HG03060 (cell line): ENCODE measurements at regions not wholly inside any gene's neighbourhood (a gene's known extent, or its start where the extent isn't known, plus 50 kb on each side); places are given as distances from the start of the nearest gene placed in this dataset.

Experiments
- ATAC-seq: cut with Tn5 transposase; IDR thresholded peaks from one replicate; pipeline ENCODE4 v1.9.1; 2021; ENCODE audit warnings: low read depth, moderate number of reproducible peaks; ENCODE audit not compliant: unreplicated experiment

DNA sequence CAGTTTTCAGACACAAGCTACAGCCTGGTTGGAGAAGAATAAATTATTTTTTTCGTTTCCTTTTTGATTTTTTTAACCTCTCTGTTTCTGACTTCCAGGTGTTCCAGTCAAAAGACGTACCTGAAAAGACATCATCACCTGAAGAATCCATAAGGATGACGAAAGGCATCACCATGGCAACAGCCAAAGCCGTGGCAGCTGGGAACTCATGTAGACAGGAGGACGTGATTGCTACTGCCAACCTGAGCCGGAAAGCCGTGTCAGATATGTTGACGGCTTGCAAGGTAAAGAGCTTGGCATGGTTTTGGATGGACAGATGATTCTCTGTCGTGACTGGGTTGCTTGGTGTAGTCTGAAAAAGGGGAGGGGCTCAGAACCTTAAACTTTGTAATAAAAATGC lies 237.0 kb upstream of the TPM1 start:
- ATAC-seq = no peak

DNA sequence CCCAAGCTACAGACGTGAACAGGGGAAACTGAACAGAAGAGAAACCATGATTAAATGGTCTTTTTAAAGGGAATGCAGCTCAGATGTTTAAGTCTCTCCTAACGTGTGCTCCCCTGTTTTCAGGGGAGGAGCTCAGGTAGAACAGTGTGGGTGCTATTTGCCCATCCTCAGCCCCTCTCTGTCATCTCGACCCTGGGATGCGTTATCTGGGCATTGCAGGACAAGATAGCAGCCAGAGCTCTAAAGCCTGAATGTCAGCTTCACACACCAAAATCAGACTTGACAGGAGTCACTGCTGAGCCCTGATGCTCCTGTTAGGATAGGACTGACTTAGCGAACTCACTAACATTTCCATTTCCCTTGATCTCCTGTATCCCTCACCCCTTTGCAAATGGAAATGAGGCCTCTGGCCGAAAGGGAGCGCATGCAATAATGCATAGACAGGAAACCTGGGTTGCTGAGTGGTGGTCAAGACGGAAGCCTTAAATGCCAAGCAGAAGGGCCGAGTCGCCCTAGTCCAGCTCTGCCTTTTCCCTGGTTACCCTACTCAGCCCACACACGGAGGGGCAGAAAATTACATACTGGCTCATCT lies 234.9 kb upstream of the TPM1 start:
- no peak for ATAC-seq

DNA sequence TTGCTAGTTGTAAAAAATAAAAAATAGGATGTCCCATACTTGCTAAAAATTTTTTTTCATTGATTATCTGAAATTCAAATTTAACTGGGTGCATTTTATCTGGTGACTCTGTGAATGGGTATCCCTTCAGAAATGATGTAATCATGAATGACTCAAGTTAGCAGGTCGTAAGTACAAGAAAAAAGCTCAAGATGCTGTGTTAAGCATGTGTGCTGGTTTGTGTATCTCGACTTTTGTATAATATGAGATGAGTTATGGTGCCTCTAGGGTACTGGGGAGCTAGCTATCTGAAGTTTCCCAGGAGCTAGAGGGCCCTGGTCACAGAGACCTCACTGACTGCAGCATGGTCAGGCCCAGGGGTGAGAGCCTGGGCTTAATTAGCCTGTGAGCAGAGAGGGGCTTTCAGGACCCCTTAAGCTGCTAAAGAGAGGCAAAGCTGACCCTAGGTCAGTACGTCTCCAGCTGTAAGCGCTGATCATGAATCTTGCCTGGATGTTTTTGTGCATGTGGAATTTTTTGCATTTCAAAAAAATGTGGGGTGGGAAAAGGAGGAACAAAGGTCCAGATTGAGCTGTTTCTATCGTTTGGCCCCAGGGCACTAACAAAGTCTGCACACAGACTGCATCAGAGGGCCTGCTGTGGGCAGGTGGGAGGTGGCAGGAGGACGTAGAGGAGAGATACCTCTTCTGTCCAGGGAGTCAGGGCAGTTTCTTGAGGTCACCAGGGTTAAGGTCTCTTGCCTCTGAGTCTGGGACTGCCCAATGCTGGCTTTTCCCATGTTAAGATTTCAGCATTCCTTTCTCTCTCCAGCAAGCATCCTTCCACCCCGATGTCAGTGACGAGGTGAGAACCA lies 233.2 kb upstream of the TPM1 start:
- no peak for ATAC-seq

DNA sequence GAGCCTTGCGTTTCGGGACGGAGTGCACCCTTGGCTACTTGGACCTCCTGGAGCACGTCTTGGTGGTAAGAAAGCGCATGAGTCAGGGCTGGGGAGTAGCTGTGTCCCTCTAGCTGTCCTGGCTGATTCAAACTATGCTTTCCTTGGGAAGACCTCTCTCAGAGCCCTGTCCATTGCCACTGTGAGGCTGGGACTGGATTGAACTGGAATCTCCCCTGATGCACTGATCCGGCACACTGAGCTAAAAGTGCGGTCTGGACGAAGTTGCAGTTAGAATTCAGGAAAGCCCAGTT lies 232.6 kb upstream of the TPM1 start:
- no peak for ATAC-seq

DNA sequence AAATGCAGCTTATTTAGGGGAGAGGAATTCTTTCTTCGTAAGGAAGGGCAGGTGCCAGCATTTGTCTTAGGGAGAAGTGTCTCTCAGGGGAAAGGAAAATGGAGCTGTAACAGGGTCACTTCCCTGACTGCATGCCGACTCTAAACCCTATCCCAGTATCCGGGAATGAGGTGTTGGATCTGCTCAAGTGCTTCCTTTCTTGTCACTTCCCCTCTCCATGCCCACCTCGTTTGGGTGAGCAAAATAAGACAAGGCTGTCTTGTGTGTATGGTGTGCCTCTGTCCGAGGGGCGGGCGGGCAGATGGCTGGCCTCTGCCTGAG lies 230.1 kb upstream of the TPM1 start:
- ATAC-seq = no peak

DNA sequence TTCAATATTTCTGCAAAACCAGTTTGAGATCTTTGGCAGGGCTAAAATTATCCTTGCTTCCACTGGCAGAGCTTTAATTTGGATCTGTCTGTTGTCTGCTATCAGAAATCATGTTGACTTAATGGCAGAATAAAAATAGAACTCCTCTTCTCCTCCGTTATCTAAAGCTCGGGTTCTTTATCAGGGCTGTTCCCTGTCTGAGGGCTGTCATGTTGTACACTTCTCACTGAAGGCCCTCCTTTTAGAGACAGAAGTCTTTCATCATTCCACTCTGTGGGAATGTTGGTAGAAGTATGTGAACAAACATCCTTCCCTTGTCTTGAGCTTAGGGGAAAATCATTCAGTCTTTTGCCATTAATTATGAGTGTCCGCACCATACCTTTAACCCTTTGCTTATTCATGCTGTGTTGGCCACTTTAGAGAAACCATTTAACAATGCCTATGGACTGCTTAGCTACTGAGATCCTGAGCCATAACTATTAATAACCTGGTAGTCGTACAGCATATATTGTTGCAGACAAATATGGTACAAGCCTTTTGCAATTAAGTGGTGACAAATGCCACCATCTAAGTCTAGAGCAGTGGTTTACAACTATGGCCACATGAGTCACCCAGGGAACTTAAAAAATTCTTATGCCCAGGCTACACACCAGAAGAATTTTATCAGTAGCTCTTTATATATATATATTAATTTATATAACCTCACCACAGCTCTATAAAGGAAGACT lies 226.0 kb upstream of the TPM1 start:
- ATAC-seq = no peak

DNA sequence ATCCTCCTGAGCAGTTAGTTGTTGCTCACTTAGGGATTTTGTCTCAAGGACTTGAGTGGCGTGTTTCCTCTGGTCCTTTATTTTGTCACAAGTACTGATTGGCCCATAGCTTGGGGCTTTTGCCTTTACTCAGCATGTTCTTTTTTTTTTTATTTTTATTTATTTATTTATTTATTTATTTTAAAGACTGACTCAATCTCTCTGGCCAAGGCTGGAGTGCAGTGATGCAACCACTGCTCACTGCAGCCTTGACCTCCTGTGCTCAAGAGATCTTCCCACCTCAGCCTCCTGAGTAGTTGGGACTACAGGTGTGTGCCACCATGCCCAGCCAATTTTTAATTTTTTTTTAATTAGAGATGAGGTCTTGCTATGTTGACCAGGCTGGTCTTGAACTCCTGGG lies 223.9 kb upstream of the TPM1 start:
- ATAC-seq = no peak

DNA sequence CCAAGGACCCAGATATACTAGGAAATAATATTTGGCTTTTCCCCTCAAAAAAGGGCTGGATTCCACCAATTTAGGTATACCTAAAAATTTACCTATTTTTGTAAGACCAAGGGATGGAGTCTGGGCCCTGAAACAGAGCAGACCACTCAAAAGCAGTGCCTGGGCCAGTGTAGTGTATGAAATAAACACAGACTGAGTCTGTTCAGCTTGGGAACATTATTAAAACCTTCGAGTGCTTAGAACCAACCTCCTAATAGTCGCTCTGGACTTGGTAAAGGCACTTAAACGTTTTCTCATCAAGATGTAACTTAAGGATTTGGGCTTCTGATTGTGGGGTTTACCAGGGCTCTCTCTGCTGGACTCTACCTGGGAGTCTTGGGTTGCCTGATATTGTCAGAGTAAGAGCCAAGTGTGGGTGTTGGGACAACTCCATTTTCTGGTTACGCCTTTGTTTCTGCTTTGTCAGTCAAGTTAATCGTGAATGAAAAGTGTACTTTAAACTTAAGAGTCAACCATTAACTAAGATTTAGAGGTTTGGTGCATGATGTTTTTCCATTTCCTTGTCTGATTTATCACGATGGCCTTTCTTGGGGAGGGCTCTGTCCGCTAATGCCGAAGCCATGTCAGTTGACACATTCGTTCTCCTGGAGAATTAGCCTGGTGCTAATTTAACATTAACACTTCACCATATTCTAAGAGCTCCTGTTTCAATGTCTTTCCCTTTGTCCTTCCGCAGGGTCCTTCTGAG lies 221.0 kb upstream of the TPM1 start:
- no peak for ATAC-seq

DNA sequence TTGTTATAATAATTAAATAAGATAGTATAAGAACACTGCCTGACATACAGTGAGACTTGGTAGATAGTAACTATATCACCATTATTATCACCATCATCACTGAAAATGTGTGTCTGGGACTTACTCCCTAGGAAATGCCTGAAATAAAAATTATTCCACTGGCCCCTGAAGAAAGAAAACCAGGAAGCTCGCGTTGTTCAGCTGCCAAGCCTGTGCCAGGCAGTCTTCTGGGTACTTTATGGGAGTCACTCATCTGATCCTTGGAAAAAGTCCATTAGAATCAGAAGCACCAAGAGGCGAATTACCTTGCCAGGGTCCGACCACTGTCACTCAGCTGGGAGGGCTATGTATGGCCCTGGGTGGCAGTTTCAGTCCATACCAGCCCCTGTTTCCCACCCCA lies 220.3 kb upstream of the TPM1 start:
- no peak for ATAC-seq

DNA sequence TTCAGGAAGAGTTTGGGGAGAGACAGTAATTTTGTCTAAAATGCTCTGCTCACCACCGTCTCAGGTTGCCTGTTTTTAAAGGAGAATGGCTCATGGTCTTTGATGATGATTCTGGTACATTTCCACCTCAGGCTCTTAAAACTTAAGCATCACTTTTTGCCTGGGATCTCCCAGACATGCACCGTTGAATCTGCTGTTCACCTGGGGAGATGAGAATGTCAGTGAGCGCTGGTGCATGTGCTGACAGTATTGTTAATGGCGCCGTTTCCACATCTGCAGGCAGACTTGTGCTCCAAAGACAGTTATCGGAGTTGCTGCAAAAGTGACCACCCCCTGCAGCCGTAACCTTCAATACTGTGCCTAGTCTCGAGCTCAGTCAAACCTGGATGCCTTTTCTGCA lies 219.0 kb upstream of the TPM1 start:
- no peak for ATAC-seq

DNA sequence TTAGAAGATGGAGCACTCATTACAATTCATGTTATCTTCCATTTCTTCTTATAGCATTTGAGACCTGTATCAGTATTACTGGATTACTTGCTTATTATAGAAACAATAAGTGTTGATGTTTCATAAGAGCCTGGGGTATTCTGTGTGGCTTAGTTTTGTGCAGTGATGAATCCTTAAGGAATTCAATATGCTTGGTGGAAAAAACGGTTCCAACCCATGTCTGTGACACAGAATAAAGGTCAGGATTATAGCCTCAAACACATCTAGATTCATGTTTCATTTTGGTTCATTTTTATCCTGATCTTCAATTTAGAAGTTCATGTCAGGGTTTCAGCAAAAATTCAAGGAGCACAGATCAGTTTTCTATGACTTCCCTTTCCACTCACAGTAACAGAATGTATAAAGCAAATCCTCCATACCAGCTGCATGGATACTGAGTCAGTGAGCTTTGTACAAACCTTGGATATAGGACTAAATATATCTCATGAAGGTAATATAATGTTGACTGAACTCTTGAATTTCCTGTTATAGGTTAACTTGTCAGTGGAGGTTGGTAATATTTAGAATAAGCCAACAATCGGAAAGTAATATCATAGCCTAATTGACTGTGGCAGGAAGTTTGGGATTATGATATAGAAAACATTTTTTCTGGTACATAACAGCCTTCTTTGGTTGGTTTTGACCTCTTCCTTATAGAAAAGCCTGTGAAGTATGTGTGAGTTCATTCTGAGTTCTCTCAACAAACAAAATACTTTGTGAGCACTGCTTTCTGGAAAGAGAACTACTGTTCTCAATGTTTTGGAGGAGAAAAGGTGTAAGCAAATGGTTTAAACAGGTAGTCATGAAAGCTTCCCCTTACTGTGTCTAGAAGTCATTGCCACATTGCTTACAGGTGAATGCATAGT lies 218.2 kb upstream of the TPM1 start:
- ATAC-seq = no peak

DNA sequence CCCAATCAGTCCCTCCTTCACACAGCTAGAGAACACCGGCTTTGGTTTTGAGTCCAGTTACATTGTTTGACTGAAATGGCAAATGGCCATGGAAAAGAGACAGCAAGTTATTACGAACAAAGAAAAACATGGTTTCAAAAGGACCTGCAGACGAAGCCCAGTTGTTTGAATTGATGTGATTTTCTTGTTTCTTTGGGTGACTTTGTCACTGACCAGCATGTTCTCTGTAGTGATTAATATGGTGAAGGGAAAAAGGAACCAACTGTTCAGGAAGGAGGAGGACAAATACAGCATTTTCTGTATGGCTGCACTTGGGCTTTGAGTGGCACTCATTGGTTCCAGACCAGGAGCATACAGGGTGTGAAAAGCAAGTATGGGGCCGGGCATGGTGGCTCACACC lies 217.4 kb upstream of the TPM1 start:
- ATAC-seq = no peak

DNA sequence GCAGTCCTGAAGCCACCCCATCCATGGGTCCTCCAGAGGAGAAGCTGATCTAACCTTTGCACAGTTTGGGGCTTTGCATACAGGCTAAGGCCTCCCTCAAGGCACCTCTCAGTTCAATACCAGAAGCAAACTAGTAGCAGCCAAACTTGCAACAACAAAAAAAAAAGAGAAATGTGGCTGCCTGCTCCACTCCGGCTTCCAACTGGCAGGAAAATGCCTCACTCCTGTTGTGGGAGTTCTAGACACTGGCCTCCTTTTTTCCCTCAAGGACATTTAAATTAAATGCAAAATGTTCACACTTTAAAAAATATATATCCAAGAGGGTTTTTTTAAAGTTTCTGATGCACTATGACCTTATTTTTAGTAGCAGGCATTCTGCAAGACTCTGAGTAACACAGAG lies 216.0 kb upstream of the TPM1 start:
- ATAC-seq = no peak

DNA sequence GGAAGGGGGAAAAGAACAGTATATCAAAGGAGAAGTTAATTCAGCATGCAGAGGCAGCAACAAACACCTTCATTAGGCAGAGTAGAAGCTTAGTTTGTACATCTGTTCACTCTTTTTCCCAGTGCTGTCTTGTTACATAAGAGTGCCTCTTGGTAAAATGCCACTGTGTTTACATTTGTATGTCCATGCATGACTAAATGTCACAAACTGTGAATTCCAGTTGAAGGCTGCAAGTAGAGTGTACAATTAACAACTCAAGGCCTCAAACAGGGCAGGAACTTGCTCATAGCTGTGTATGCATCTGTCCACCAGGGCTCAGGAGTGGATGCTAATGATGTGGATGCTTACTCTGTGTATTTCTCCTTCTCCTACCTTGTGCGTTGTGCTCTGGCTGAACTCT lies 214.2 kb upstream of the TPM1 start:
- no peak for ATAC-seq

DNA sequence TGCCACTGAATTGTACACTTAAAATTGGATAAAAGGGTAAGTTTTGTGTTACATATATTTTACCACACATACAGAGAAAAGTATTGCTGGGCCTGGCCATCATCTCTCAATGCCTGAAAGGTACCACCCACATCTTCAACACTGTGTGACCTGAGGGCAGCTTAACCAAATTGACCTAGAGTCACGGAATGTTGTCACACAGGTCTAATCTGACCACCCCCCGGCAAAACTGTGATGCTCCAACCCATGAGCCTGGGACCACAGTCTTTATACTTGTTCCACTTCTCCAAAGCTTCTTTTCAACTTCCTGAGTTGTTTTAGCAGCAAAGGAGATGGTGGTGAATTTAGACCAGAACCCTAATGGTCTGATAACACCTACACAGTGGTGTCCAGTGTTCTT lies 210.3 kb upstream of the TPM1 start:
- ATAC-seq = no peak

DNA sequence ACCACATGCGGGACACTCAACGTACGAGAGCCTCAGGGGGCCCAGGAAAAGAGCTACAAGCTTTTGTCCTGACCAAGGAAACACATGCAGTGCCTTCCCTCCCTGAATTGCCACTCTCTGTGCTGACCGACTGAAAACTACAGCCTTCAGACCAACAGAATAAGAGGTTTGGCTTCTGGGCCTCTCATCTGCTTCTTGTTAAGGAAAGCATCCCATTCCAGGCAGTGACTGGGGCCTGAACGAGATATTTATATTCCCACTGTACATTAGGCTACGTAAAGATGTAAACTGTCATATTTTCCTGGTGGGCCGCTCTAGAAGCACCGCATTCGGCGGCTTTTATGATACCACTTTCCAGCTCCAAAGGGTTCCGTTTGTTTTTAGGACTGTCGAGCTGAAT lies 208.9 kb upstream of the TPM1 start:
- ATAC-seq = no peak

DNA sequence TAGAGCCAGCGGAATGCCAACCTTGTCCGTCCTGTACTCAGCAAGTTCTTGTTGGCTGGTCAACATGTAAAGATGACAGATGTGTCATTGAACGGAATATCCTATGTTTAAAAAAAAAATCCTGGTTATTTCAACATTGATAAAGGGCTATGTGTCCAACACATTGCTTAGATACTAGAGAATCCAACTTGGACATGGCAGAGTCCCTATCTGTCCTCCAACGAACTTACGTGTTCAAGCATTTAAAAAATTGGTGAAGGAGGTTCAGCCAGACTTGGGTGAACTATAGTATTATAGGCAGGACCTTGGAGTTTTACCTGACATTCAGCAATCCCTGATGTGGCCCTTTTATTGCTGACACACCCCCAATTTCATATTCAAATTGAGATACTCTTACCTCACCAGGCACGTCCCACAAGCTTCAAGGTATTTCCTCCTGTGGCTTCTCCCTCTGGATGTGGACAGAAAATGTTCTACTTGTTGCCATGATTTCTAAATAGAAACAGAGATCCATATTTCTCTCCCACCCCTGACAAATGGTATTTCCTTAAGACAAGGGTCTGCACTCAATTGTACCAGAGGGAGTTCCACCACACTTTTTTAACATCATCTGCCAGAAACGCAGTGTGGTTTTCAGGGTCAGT lies 207.7 kb upstream of the TPM1 start:
- ATAC-seq = no peak

DNA sequence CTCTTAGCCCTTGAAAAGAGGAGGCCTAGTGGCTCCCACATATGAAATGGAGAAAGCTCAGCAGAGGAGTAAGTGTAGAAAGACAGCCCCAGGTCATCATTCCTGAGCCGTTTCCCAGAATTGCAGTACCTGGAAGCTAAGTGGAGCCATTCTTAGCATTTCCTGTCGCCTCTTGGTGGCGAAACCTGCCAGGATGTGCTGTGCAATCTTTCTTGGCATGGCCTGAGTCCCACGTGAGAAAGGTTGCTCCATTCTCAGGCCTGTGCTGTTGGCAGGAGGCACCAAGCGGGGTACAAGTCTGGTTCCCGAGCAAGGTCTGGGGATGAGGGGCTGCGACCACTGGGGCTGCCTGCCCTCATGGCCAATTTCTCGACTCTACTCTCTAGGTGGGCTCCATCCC lies 207.2 kb upstream of the TPM1 start:
- ATAC-seq = no peak

DNA sequence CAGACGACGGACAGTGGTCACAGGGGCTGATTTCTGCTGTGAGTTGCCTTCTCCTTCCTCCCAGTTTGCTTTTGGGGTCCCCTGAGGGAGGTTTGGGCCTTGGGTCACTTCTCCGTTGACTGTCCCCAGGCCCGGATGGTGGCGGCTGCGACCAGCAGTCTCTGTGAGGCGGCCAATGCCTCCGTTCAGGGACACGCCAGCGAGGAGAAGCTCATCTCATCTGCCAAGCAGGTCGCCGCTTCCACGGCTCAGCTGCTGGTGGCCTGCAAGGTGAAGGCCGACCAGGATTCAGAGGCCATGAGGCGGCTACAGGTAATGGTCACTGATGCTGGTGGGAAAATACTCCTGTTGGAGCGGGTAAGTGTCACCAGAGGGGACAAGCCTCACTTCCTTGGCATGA lies 206.8 kb upstream of the TPM1 start:
- ATAC-seq = no peak
